ENCODE measurements at regions not wholly inside any gene's neighbourhood (a gene's known extent, or its start where the extent isn't known, plus 50 kb on each side); places are given as distances from the start of the nearest gene placed in this dataset.

- TF ChIP-seq POLR2AphosphoS5 (IDR thresholded peaks at IDR 0.05; ENCODE audit: low read depth, low read length) (no peak), REST (IDR thresholded peaks at IDR 0.05; ENCODE audit: insufficient read depth in 1 of 2, low read depth in 2 of 2, low read length in 2 of 2) (no peak), SIN3A (IDR thresholded peaks at IDR 0.05; ENCODE audit: borderline replicate concordance, insufficient read depth, low read length) (no peak)
Measured at GRCh38 chr6:9977411-9977810, 437.5 kb downstream of the TFAP2A start.

Data from PFSK-1 (cell line).